PC-9 (cell line): ENCODE measurements at regions not wholly inside any gene's neighbourhood (a gene's known extent, or its start where the extent isn't known, plus 50 kb on each side); places are given as distances from the start of the nearest gene placed in this dataset.

ENCODE experiments used
- BruUV-seq: library from RNA; stranded (reverse); fragments of 400-500 nt; replicated peaks from 2 replicates; lab custom pipeline; 2021; lab: Mats Ljungman, UMichigan
- CTCF ChIA-PET: fragments of 300-600 bp; sonication (Branson Sonifier 250); formaldehyde crosslinking; loops from one replicate; lab custom pipeline; 2022; ENCODE audit warnings: antibody characterized with exemption; lab: Charles Lee
- POLR2A ChIA-PET: fragments of 300-600 bp; sonication (Branson Sonifier 250); formaldehyde crosslinking; loops from one replicate; lab custom pipeline; 2022; ENCODE audit warnings: antibody characterized with exemption; ENCODE audit not compliant: unreplicated experiment; lab: Charles Lee
- DNase-seq, 2 experiments: peaks; one replicate each; pipeline versions ENCODE4 v3.0.0 to v3.0.0-alpha.2; 2015 to 2022; ENCODE audit warnings: mixed read lengths in 1 of 2
- H2AFZ ChIP-seq: fragments of 200-600 bp; sonication (generic); 2 replicates; pipeline ENCODE4 v1.8.1; 2017; ENCODE audit warnings: antibody characterized with exemption
- H3F3A ChIP-seq: fragments of 200-600 bp; sonication (generic); 2 replicates; pipeline ENCODE4 v1.8.1; 2017; ENCODE audit warnings: antibody characterized with exemption, mild to moderate bottlenecking, low read depth; ENCODE audit not compliant: insufficient read depth
- H3K27ac ChIP-seq: fragments of 200-600 bp; sonication (generic); 2 replicates; pipeline ENCODE4 v1.6.1; 2016; ENCODE audit warnings: mixed run types
- H3K27me3 ChIP-seq: fragments of 200-600 bp; sonication (generic); 2 replicates; pipeline ENCODE4 v1.6.1; 2016; ENCODE audit warnings: low read depth, mixed run types; ENCODE audit not compliant: insufficient read depth
- H3K36me3 ChIP-seq: fragments of 200-600 bp; sonication (generic); 2 replicates; pipeline ENCODE4 v1.6.1; 2016; ENCODE audit warnings: low read depth, mixed run types
- H3K4me1 ChIP-seq: fragments of 200-600 bp; sonication (generic); replicated peaks from 2 replicates; pipeline ENCODE4 v1.6.1; 2016; ENCODE audit warnings: mixed run types; ENCODE audit not compliant: insufficient read depth
- H3K4me2 ChIP-seq: fragments of 200-600 bp; sonication (generic); 2 replicates; pipeline ENCODE4 v1.6.1; 2017; ENCODE audit warnings: mixed run types
- H3K4me3 ChIP-seq: fragments of 200-600 bp; sonication (generic); 2 replicates; pipeline ENCODE4 v1.6.1; 2016; ENCODE audit warnings: mixed run types
- H3K79me2 ChIP-seq: fragments of 200-600 bp; sonication (generic); 2 replicates; pipeline ENCODE4 v1.6.1; 2017; ENCODE audit warnings: low read depth, mixed run types
- H3K9me2 ChIP-seq: fragments of 200-600 bp; sonication (generic); 2 replicates; pipeline ENCODE4 v1.8.1; 2017; ENCODE audit warnings: mild to moderate bottlenecking; ENCODE audit not compliant: insufficient read depth
- H3K9me3 ChIP-seq: fragments of 200-600 bp; sonication (generic); 2 replicates; pipeline ENCODE4 v1.8.1; 2016; ENCODE audit warnings: low read depth; ENCODE audit not compliant: insufficient read depth
- H4K20me1 ChIP-seq: fragments of 200-600 bp; sonication (generic); 2 replicates; pipeline ENCODE4 v1.8.1; 2017; ENCODE audit not compliant: insufficient read depth
- EZH2 ChIP-seq: fragments of 200-600 bp; sonication (generic); IDR thresholded peaks from 2 replicates; pipeline ENCODE4 v1.8.0; 2017; ENCODE audit warnings: antibody characterized with exemption, low read depth
- intact Hi-C: fragments of 100-400 bp; cut with micrococcal nuclease; formaldehyde crosslinking; loops from one replicate; pipeline ENCODE4 v1.10.0; 2022; ENCODE audit not compliant: unreplicated experiment
- TF ChIP-seq, protein P1 (sequence below): fragments of 200-600 bp; sonication (generic); conservative IDR thresholded peaks from 2 replicates; pipeline ENCODE4 v1.6.1; 2017; ENCODE audit warnings: mixed run types, antibody characterized with exemption, mild to moderate bottlenecking, moderate library complexity

DNA sequence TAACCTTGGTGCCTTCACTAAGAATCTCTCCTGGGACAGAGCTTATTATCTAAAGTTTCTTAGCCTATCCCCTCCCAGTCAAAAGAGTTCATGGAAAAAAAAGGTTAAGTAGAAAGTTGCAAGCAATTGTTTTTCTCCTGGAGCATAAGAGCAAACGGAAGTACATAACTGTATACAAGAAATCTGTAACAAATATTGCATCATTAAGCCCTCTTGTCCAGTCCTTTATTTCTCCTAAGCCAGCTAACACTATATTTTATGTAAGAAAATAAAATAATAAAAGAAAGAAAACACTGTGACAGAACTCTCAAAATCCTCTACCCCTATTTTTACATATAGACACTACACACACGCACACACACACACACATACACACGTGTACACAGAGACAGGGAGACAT lies 255.3 kb downstream of the NAF1 start:
- intact Hi-C loops = no loop called here
- Histone ChIP-seq H4K20me1 (no peaks in the 10 kb centered on the region), H3K4me3 (no peak overlapping the region), H3K4me2 (no peak overlapping the region), H3K27ac (no peak overlapping the region), H3K9me3 (no peaks in the 10 kb centered on the region), H3K36me3 (no peaks in the 10 kb centered on the region), H3K27me3 (no peaks in the 10 kb centered on the region), H3K79me2 (no peaks in the 10 kb centered on the region), H3F3A (no peaks in the 10 kb centered on the region), H3K4me1 (no peaks in the 10 kb centered on the region), H2AFZ (no peak overlapping the region), H3K9me2 (no peaks in the 10 kb centered on the region)
- ChIA-PET CTCF (no interaction called here), POLR2A (no interaction called here)
- BruUV-seq = no TSS peak
- no peak for DNase-seq
- TF ChIP-seq, protein P1, sequence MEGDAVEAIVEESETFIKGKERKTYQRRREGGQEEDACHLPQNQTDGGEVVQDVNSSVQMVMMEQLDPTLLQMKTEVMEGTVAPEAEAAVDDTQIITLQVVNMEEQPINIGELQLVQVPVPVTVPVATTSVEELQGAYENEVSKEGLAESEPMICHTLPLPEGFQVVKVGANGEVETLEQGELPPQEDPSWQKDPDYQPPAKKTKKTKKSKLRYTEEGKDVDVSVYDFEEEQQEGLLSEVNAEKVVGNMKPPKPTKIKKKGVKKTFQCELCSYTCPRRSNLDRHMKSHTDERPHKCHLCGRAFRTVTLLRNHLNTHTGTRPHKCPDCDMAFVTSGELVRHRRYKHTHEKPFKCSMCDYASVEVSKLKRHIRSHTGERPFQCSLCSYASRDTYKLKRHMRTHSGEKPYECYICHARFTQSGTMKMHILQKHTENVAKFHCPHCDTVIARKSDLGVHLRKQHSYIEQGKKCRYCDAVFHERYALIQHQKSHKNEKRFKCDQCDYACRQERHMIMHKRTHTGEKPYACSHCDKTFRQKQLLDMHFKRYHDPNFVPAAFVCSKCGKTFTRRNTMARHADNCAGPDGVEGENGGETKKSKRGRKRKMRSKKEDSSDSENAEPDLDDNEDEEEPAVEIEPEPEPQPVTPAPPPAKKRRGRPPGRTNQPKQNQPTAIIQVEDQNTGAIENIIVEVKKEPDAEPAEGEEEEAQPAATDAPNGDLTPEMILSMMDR = no peak
- no peak for TF ChIP-seq EZH2

DNA sequence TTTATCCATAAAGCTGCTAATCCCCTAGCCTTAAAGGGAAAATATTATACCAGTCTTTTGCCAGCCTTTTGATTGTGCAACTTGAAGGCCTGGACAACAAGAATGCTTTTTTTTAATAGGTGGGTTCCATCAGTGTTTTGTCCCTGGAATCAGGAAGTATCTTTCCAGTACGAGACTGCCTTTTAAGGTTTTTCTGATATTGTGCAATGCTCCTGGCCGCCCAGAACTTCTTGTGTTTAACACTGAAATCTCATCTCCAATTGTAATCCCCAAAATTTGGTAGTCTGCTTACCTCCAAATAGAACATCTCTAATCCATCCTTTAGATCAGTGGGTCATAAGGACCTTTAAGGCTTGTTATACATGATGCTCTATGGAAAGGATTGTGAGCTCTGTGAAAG lies 256.7 kb downstream of the NAF1 start:
- no peaks in the 10 kb centered on the region for H3K9me2 ChIP-seq
- H3K79me2 ChIP-seq = no peaks in the 10 kb centered on the region
- H3K27me3 ChIP-seq = no peaks in the 10 kb centered on the region
- no peak for DNase-seq
- CTCF ChIA-PET = no interaction called here
- BruUV-seq = no TSS peak
- H3K9me3 ChIP-seq = no peaks in the 10 kb centered on the region
- no peaks in the 10 kb centered on the region for H3F3A ChIP-seq
- no peak for TF ChIP-seq EZH2
- TF ChIP-seq, protein P1 = no peak
- POLR2A ChIA-PET = no interaction called here
- H3K27ac ChIP-seq = no peak overlapping the region
- no peaks in the 10 kb centered on the region for H4K20me1 ChIP-seq
- intact Hi-C loops = no loop called here
- no peak overlapping the region for H2AFZ ChIP-seq
- H3K4me2 ChIP-seq = no peak overlapping the region
- no peak overlapping the region for H3K4me3 ChIP-seq
- no peaks in the 10 kb centered on the region for H3K4me1 ChIP-seq
- H3K36me3 ChIP-seq = no peaks in the 10 kb centered on the region

DNA sequence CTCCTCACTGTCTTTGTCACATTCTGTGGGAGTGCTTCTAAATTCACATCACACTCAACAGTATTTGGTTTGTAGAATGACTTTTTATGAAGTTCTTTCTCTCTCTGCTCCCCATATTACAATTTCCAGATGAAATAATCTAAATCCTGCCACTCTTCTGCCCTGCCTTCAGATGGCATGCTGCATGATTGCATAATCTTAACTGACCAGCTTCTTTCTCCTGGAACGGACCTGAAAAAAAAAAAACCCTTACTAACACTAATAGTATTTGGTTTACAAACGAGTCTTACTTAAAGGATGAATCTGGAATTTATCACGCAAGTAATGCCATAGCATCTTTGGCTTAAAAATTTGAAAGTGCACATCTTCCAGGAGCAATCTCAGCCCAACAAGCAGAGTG lies 272.3 kb downstream of the NAF1 start:
- BruUV-seq = no TSS peak
- TF ChIP-seq EZH2 = no peak
- TF ChIP-seq, protein P1 = no peak
- no peak for DNase-seq

More for the DNA sequence above, 272.3 kb downstream of the NAF1 start:
- H3K9me3 ChIP-seq = no peaks in the 10 kb centered on the region
- no peaks in the 10 kb centered on the region for H3K36me3 ChIP-seq
- H4K20me1 ChIP-seq = no peaks in the 10 kb centered on the region
- CTCF ChIA-PET = no interaction called here
- no peak overlapping the region for H2AFZ ChIP-seq
- no peaks in the 10 kb centered on the region for H3K4me1 ChIP-seq
- POLR2A ChIA-PET = interaction anchor here (0.7 kb wide), 1 partner anchor 10 kb away, joined by 5 read pairs; no protein-coding TSS in a partner anchor
- no peaks in the 10 kb centered on the region for H3K9me2 ChIP-seq
- no peaks in the 10 kb centered on the region for H3K27me3 ChIP-seq
- no peak overlapping the region for H3K4me3 ChIP-seq
- no peaks in the 10 kb centered on the region for H3F3A ChIP-seq
- H3K27ac ChIP-seq = no peak overlapping the region
- intact Hi-C loops = no loop called here
- H3K4me2 ChIP-seq = no peak overlapping the region
- H3K79me2 ChIP-seq = no peaks in the 10 kb centered on the region
